ENCODE measurements at regions not wholly inside any gene's neighbourhood (a gene's known extent, or its start where the extent isn't known, plus 50 kb on each side); places are given as distances from the start of the nearest gene placed in this dataset.

DNA sequence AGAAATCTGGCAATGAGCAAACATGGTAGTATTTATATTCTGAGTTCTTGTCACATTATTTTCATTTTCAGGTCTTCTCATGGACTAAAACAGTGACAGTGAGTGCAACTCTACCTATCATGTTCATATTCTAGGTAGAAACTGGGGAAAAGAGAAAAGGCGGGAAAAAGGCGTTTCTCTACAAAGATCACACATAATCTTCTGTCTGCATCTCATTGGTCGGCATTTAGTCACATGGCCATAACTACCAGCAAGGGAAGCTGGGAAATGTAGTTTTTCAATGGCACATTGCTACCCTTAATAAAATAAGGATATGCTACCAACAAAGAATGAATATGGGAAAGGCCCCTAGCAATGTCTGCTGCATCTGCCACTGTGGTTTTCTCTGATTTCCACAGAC, 57.6 kb upstream of the B3GAT1 start:
- no peak for DNase-seq (ENCODE audit: low read depth, low spot score)

DNA sequence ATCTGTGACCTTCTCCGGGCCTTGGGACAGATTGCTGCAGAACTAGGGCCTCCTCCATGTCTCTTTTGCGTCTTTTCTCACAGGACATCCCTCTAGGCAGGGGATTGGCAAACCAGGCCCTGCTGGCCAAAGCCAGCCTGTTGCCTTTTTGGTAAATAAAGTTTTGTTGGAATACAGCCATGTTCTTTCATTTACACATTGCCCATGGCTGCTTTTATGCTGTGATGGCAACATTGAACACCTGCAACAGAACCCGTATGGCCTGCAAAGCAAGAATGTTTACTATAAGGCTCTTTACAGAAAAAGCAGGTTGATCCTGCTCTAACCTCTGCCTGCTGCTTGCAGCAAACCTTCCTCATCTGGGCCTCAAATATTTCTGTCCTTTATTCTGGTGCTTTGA, 56.8 kb upstream of the B3GAT1 start:
- no peak for DNase-seq (ENCODE audit: low read depth, low spot score)

DNA sequence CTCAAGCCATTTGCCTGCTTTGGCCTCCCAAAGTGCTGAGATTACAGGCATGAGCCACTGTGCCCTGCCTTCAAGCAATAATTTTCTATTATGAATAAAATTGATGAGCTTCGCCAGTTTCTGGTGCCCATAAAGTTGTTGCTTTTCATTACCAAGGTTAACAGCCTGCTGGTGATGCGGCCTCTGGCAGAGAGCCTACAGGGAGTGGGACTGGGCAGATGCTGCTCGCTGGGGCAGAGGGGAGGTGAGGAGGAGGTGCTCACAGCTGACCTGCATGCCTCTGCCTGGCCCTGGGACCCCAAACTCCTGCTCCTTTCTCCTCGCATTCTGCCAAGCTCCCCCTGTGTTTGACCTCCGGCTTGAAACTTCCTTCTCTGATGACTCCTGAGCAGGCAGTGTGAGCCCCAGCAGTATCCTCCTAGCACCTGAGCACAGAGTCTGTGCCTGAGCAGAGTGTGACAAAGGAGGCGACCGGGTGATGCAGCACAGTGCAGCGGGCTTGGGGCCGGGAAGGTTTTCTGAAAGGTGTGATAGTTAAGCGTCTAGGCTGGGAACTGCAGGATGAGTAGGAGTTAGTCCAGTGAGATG, 56.1 kb upstream of the B3GAT1 start:
- no peak for DNase-seq (ENCODE audit: low read depth, low spot score)

DNA sequence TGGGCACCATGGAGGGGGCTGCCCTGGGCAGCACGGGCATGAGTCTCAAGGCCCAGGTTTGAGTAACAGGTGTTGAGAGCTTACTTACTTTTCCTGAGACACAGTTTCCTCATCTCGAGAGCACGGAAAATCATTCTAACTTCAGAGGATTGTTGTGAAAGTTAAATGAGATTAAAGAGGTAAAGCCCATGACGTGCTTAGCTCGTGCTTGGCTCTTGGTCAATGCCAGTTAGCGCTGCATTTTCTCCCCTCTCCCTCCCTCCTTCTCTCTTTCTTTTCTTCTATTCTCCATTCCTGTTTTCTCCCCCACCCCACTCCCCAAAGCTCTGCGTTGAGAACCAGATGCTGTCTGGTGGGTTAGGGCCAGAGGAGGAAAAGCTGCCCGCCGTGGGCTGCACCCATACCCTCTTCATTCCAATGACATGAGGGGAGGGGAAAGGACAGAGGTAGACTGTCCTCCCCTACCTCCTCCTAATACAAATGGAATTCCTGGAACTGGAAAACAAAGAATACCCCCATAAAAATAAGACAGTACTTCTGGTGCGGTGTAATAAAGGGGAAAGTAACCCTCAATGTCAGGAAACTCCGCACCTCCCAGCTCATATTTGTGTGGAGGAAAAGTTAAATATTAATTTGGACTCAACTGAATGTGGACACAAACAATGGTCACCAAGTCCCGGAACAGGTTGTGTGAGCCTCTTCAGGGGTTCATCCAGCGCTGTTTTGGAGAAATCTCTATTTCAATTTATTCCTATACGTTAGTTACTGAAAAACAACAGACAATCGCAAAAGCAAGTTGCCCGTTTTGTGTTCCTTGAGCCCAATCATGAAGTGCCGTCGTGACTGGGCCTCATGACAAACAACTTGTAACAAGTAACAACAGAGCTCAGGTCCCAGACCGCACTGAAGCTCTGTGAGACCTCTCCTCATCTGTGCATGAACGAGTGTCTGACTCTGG, 54.8 kb upstream of the B3GAT1 start:
- no peak for DNase-seq (ENCODE audit: low read depth, low spot score)

DNA sequence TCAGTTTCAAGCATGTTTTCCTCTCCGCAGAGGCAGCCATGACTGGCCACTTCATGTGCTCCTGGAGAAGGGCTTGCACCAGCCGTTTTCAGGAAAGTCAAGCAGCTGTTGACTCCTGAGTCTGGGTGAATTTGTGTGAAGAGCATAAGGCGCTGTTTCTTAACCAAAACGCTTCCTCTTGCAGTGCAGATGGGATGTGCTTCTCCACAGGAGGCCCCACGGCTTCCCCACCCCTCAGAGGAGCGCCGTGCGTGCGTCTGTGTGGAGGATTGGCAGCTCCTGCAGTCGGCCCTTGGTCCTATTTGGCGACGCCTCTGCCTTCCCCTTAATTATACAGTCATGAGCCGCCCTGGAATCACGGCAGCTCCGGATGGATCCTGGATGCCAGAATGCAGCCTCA, 54.1 kb upstream of the B3GAT1 start:
- DNase-seq (ENCODE audit: low read depth, low spot score): no peak

DNA sequence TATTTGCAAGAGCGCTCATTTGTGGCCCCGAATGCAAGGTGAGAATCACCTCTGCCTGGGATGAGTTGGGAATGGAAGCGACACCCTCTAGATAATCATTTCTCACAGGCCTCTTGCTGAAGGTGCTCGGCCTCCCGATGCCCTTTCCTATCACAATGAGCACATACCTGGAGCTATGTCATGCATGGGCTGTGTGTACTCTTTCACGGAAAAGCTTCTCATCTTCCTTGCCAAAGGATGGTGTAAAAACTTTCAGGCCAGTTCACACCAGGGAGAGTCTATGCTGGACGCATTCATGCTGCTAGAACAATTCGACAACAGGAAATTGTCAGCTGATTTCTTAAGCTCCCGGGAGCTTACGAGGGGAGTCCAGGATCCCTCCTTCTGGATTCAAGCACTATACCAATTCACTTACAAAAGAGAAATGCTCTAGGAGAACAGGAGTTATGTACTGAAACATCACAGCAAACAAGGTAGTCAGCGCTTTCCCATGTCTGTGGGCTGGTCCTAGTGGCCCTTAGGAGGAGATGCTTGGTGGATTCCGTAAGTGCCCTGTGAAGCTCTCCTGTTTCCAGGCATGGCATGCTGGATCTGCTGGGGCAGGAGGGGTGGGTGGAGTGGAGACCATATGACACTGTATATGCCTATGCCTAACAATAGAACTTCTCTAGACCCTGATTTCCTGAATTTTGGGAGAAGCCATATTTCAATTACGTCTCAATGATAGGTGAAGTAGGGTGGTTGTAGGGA, 53.1 kb upstream of the B3GAT1 start:
- DNase-seq (ENCODE audit: low read depth, low spot score): no peak

DNA sequence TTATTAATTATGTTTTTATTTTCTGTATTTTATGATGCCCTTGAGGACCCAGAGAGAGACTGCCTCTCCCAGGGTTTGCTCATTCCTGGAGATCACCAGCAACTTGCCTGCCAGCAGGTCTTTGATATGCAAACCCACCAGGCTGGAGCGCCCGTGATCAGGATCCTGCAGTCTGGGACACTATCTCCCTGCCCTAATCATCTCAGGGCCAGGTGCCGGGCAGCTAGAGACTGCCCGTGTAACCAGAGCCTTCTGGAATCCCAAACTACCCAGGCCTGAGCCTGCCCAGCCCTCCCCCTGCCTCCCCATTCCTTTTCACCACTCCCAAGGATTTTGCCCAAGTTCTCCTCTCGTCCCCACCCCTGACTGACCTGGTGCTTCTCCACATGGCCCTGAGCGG, 52.2 kb upstream of the B3GAT1 start:
- no peak for DNase-seq (ENCODE audit: low read depth, low spot score)

DNA sequence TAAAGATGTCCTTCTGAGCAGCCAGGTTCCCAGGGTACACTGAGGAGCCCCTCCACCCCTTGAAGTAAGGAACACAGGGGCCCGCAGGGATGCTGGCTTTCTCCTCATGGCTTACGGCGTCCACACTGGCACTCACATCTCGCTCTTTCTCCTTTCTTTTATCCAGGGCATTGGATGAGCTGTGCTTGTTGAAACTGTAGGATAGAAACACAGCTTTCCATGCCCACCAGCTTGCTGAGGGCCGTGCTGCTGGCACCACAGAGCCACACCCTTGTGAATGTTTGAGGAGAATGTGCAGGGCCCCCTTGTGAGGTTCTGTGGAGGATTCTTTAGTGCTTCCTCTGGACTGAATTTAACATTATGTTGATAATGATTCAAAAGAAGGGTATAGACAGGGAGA, 51.7 kb upstream of the B3GAT1 start:
- DNase-seq (ENCODE audit: low read depth, low spot score): no peak

All from pulmonary artery endothelial cell (primary cell).